Ectodermal cell (in vitro differentiated cells): ENCODE measurements at regions not wholly inside any gene's neighbourhood (a gene's known extent, or its start where the extent isn't known, plus 50 kb on each side); places are given as distances from the start of the nearest gene placed in this dataset.
"Not testable (repeated sequence)": the region's sequence is repeated elsewhere in the genome, so short reads cannot be mapped to it uniquely, and the experiment has no call there.

Experiments
- H3K27ac ChIP-seq: 2 replicates; pipeline ENCODE4 v1.7.0; 2013; ENCODE audit warnings: mild to moderate bottlenecking, low read depth, low read length; ENCODE audit not compliant: insufficient read depth, poor library complexity, severe bottlenecking
- H3K27me3 ChIP-seq: 2 replicates; pipeline ENCODE4 v1.7.0; 2013; ENCODE audit warnings: mild to moderate bottlenecking, low read length; ENCODE audit not compliant: insufficient read depth, control insufficient read depth, poor library complexity, severe bottlenecking
- H3K36me3 ChIP-seq: one replicate; pipeline ENCODE4 v1.7.0; 2013; ENCODE audit warnings: low read length; ENCODE audit not compliant: control insufficient read depth, insufficient read depth
- H3K4me1 ChIP-seq: one replicate; pipeline ENCODE4 v1.7.0; 2013; ENCODE audit warnings: low read length; ENCODE audit not compliant: control insufficient read depth, insufficient read depth
- H3K4me3 ChIP-seq: 2 replicates; pipeline ENCODE4 v1.7.0; 2013; ENCODE audit warnings: low read depth, low read length, control low read depth; ENCODE audit not compliant: insufficient read depth
- H3K9me3 ChIP-seq: 2 replicates; pipeline ENCODE4 v1.7.0; 2013; ENCODE audit warnings: mild to moderate bottlenecking, low read length, moderate library complexity; ENCODE audit not compliant: control insufficient read depth
- WGBS, 2 experiments: methylation state at CpG; one replicate each; pipeline ENCODE4 v1.1.7; 2013; ENCODE audit warnings: missing lambda C conversion rate in 2 of 2; 5-methylcytosine and 5-hydroxymethylcytosine counted together

GRCh38 chr21:20167059-20167458 lies 831.1 kb upstream of the NCAM2 start:
- H3K36me3 ChIP-seq, result no peaks in the 10 kb centered on the region
- H3K27me3 ChIP-seq, result no peaks in the 10 kb centered on the region
- H3K4me3 ChIP-seq, result no peak overlapping the region
- no peak overlapping the region for H3K27ac ChIP-seq
- H3K4me1 ChIP-seq, result no peaks in the 10 kb centered on the region
- WGBS, 2 experiments, result 86 to 90% methylated on average over 1 of the region's 1 CpG
- H3K9me3 ChIP-seq, result no peaks in the 10 kb centered on the region

GRCh38 chr21:20169812-20170576 lies 828.2 kb upstream of the NCAM2 start:
- no peaks in the 10 kb centered on the region for H3K27me3 ChIP-seq
- WGBS, 2 experiments, result 87 to 95% methylated on average over 3 of the region's 3 CpGs

GRCh38 chr21:20186186-20186585 lies 812.0 kb upstream of the NCAM2 start:
- 60% methylated on average over 3 of the region's 3 CpGs; no CpG with 5 or more reads in 1 of the 2 experiments for WGBS, 2 experiments

More at GRCh38 chr21:20169812-20170576, 828.2 kb upstream of the NCAM2 start:
- Histone ChIP-seq H3K4me1 (no peaks in the 10 kb centered on the region), H3K36me3 (no peaks in the 10 kb centered on the region), H3K27ac (no peak overlapping the region), H3K4me3 (no peak overlapping the region), H3K9me3 (no peaks in the 10 kb centered on the region)

GRCh38 chr21:20187028-20187427 lies 811.2 kb upstream of the NCAM2 start:
- H3K27ac ChIP-seq, result no peak overlapping the region
- no peaks in the 10 kb centered on the region for H3K27me3 ChIP-seq
- H3K4me3 ChIP-seq, result no peak overlapping the region
- 85 to 94% methylated on average over 2 of the region's 2 CpGs for WGBS, 2 experiments
- H3K4me1 ChIP-seq, result no peaks in the 10 kb centered on the region
- H3K36me3 ChIP-seq, result no peaks in the 10 kb centered on the region
- H3K9me3 ChIP-seq, result no peaks in the 10 kb centered on the region

More at GRCh38 chr21:20186186-20186585, 812.0 kb upstream of the NCAM2 start:
- no peak overlapping the region for H3K4me3 ChIP-seq
- no peaks in the 10 kb centered on the region for H3K27me3 ChIP-seq
- no peaks in the 10 kb centered on the region for H3K9me3 ChIP-seq
- H3K27ac ChIP-seq, result no peak overlapping the region
- no peaks in the 10 kb centered on the region for H3K36me3 ChIP-seq
- no peaks in the 10 kb centered on the region for H3K4me1 ChIP-seq

GRCh38 chr21:20201323-20201722 lies 796.9 kb upstream of the NCAM2 start:
- not testable (repeated sequence) for H3K36me3 ChIP-seq, H3K27ac ChIP-seq, H3K4me3 ChIP-seq, H3K27me3 ChIP-seq, H3K9me3 ChIP-seq, H3K4me1 ChIP-seq
- 70 to 100% methylated on average over 2 to 3 of the region's 4 CpGs for WGBS, 2 experiments

- Histone ChIP-seq H3K9me3 (no peaks in the 10 kb centered on the region), H3K27me3 (no peaks in the 10 kb centered on the region), H3K36me3 (no peaks in the 10 kb centered on the region), H3K27ac (no peak overlapping the region), H3K4me1 (no peaks in the 10 kb centered on the region), H3K4me3 (no peak overlapping the region)
- 92 to 100% methylated on average over 2 of the region's 3 CpGs for WGBS, 2 experiments
Measured at GRCh38 chr21:20207335-20207734, 790.9 kb upstream of the NCAM2 start.

GRCh38 chr21:20215959-20216358 lies 782.2 kb upstream of the NCAM2 start:
- H3K4me3 ChIP-seq, result no peak overlapping the region
- no peaks in the 10 kb centered on the region for H3K4me1 ChIP-seq
- no peaks in the 10 kb centered on the region for H3K36me3 ChIP-seq
- WGBS, 2 experiments, result 94 to 95% methylated on average over 6 of the region's 6 CpGs
- H3K9me3 ChIP-seq, result no peaks in the 10 kb centered on the region
- no peak overlapping the region for H3K27ac ChIP-seq
- no peaks in the 10 kb centered on the region for H3K27me3 ChIP-seq

- H3K9me3 ChIP-seq, result no peaks in the 10 kb centered on the region
- no peaks in the 10 kb centered on the region for H3K36me3 ChIP-seq
Measured at GRCh38 chr21:20220586-20220985, 777.6 kb upstream of the NCAM2 start.

GRCh38 chr21:20221981-20222380 lies 776.2 kb upstream of the NCAM2 start:
- not testable (repeated sequence) for H3K36me3 ChIP-seq, H3K27me3 ChIP-seq, H3K4me1 ChIP-seq, H3K4me3 ChIP-seq, H3K27ac ChIP-seq, H3K9me3 ChIP-seq
- WGBS, 2 experiments, result 88 to 92% methylated on average over 11 of the region's 12 CpGs

More at GRCh38 chr21:20220586-20220985, 777.6 kb upstream of the NCAM2 start:
- no peak overlapping the region for H3K4me3 ChIP-seq
- no peaks in the 10 kb centered on the region for H3K4me1 ChIP-seq
- no peak overlapping the region for H3K27ac ChIP-seq
- no peaks in the 10 kb centered on the region for H3K27me3 ChIP-seq

- H3K36me3 ChIP-seq, H3K4me3 ChIP-seq, H3K27ac ChIP-seq, H3K4me1 ChIP-seq, H3K9me3 ChIP-seq, H3K27me3 ChIP-seq: not testable (repeated sequence)
- WGBS, 2 experiments, result 75 to 86% methylated on average over 1 of the region's 1 CpG
Measured at GRCh38 chr21:20236649-20237048, 761.6 kb upstream of the NCAM2 start.
